H9 (cell line): ENCODE measurements at regions not wholly inside any gene's neighbourhood (a gene's known extent, or its start where the extent isn't known, plus 50 kb on each side); places are given as distances from the start of the nearest gene placed in this dataset.

Experiments
- DNase-seq: peaks from one replicate; pipeline ENCODE4 v3.0.0-alpha.2; 2017
- H2AFZ ChIP-seq: one replicate; pipeline ENCODE4 v1.6.1; 2013; ENCODE audit warnings: mild to moderate bottlenecking, low read length, control low read depth, moderate library complexity
- H2AK5ac ChIP-seq: 2 replicates; pipeline ENCODE4 v1.6.1; 2013; ENCODE audit warnings: low read length, control low read depth, mixed read lengths; ENCODE audit not compliant: insufficient read length
- H2BK120ac ChIP-seq: one replicate; pipeline ENCODE4 v1.6.1; 2013; ENCODE audit warnings: low read depth, mild to moderate bottlenecking, low read length, control low read depth, inconsistent platforms; ENCODE audit not compliant: poor library complexity, severe bottlenecking
- H2BK12ac ChIP-seq: 2 replicates; pipeline ENCODE4 v1.6.1; 2013; ENCODE audit warnings: low read length, control low read depth, mixed read lengths, low read depth; ENCODE audit not compliant: insufficient read length
- H2BK15ac ChIP-seq: 2 replicates; pipeline ENCODE4 v1.6.1; 2013; ENCODE audit warnings: low read depth, low read length, control low read depth
- H2BK20ac ChIP-seq: one replicate; pipeline ENCODE4 v1.6.1; 2013; ENCODE audit warnings: low read depth, mild to moderate bottlenecking, low read length, control low read depth, inconsistent platforms; ENCODE audit not compliant: poor library complexity, severe bottlenecking
- H2BK5ac ChIP-seq: 2 replicates; pipeline ENCODE4 v1.6.1; 2013; ENCODE audit warnings: low read length, control low read depth, mixed read lengths; ENCODE audit not compliant: insufficient read length
- H3K14ac ChIP-seq: 2 replicates; pipeline ENCODE4 v1.6.1; 2013; ENCODE audit warnings: low read length, control low read depth; ENCODE audit not compliant: insufficient read depth
- H3K18ac ChIP-seq: 2 replicates; pipeline ENCODE4 v1.6.1; 2013; ENCODE audit warnings: low read depth, mild to moderate bottlenecking, mixed read lengths, low read length, control low read depth; ENCODE audit not compliant: insufficient read length
- H3K23ac ChIP-seq: 2 replicates; pipeline ENCODE4 v1.6.1; 2013; ENCODE audit warnings: low read length, control low read depth, mixed read lengths, low read depth; ENCODE audit not compliant: insufficient read length
- H3K23me2 ChIP-seq: 2 replicates; pipeline ENCODE4 v1.6.1; 2013; ENCODE audit warnings: low read depth, mild to moderate bottlenecking, mixed read lengths, low read length, control low read depth; ENCODE audit not compliant: insufficient read length, poor library complexity, severe bottlenecking
- H3K27ac ChIP-seq: 2 replicates; pipeline ENCODE4 v1.5.1; 2013; ENCODE audit warnings: low read length, control low read depth, mixed read lengths, low read depth; ENCODE audit not compliant: insufficient read length
- H3K27me3 ChIP-seq: 2 replicates; pipeline ENCODE4 v1.6.1; 2013; ENCODE audit warnings: low read length, control low read depth, inconsistent platforms; ENCODE audit not compliant: insufficient read depth
- H3K4ac ChIP-seq: 2 replicates; pipeline ENCODE4 v1.6.1; 2013; ENCODE audit warnings: low read depth, mild to moderate bottlenecking, control low read depth, inconsistent platforms, low read length, moderate library complexity
- H3K4me1 ChIP-seq: 2 replicates; pipeline ENCODE4 v1.6.1; 2013; ENCODE audit warnings: low read length, control low read depth, inconsistent platforms; ENCODE audit not compliant: insufficient read depth
- H3K4me2 ChIP-seq: 2 replicates; pipeline ENCODE4 v1.6.1; 2013; ENCODE audit warnings: low read length, control low read depth, mixed read lengths; ENCODE audit not compliant: insufficient read length, insufficient read depth
- H3K56ac ChIP-seq: 2 replicates; pipeline ENCODE4 v1.6.1; 2013; ENCODE audit warnings: low read depth, mild to moderate bottlenecking, mixed read lengths, low read length, control low read depth; ENCODE audit not compliant: insufficient read length
- H3K79me1 ChIP-seq: 2 replicates; pipeline ENCODE4 v1.6.1; 2013; ENCODE audit warnings: low read depth, mild to moderate bottlenecking, moderate library complexity, low read length, control low read depth, inconsistent platforms; ENCODE audit not compliant: insufficient read depth, poor library complexity, severe bottlenecking
- H3K79me2 ChIP-seq: 2 replicates; pipeline ENCODE4 v1.6.1; 2013; ENCODE audit warnings: low read length, control low read depth, inconsistent platforms; ENCODE audit not compliant: insufficient read depth
- H3K9ac ChIP-seq: 2 replicates; pipeline ENCODE4 v1.6.1; 2013; ENCODE audit warnings: low read length, control low read depth, mixed read lengths; ENCODE audit not compliant: insufficient read length; ENCODE audit errors: extremely low read depth
- H3K9me3 ChIP-seq: one replicate; pipeline ENCODE4 v1.6.1; 2013; ENCODE audit warnings: low read depth, low read length, inconsistent platforms; ENCODE audit not compliant: control insufficient read depth
- H3T11ph ChIP-seq: one replicate; pipeline ENCODE4 v1.6.1; 2013; ENCODE audit warnings: mild to moderate bottlenecking, low read length, control low read depth, inconsistent platforms
- H4K20me1 ChIP-seq: one replicate; pipeline ENCODE4 v1.6.1; 2013; ENCODE audit not compliant: control insufficient read depth, insufficient read length, insufficient read depth
- H4K5ac ChIP-seq: 2 replicates; pipeline ENCODE4 v1.6.1; 2013; ENCODE audit warnings: low read depth, mild to moderate bottlenecking, mixed read lengths, low read length, control low read depth; ENCODE audit not compliant: insufficient read length
- H4K8ac ChIP-seq: replicated peaks from 2 replicates; pipeline ENCODE4 v1.6.1; 2013; ENCODE audit warnings: low read length, control low read depth, mixed read lengths, low read depth; ENCODE audit not compliant: insufficient read length
- H4K91ac ChIP-seq: 2 replicates; pipeline ENCODE4 v1.6.1; 2013; ENCODE audit warnings: low read depth, mild to moderate bottlenecking, moderate library complexity, mixed read lengths, low read length, control low read depth; ENCODE audit not compliant: insufficient read length
- H3K27ac Mint-ChIP-seq, 3 experiments: 2 replicates in 2 of 3; 3 replicates in 1 of 3; pipeline ENCODE4 v1.8.0; 2020 to 2021; ENCODE audit warnings: mixed read lengths in 3 of 3, mild to moderate bottlenecking in 1 of 3, moderate library complexity in 1 of 3
- H3K27me3 Mint-ChIP-seq: 2 replicates; pipeline ENCODE4 v1.8.0; 2021; ENCODE audit warnings: low read depth, mild to moderate bottlenecking, moderate library complexity, mixed read lengths
- H3K36me3 Mint-ChIP-seq, 3 experiments: 2 replicates in 2 of 3; 3 replicates in 1 of 3; pipeline ENCODE4 v1.8.0; 2020 to 2021; ENCODE audit warnings: low read depth in 3 of 3, mixed read lengths in 3 of 3; ENCODE audit not compliant: insufficient read depth in 1 of 3
- H3K4me1 Mint-ChIP-seq, 2 experiments: 2 replicates each; pipeline ENCODE4 v1.8.0; 2020; ENCODE audit warnings: mixed read lengths in 2 of 2
- H3K4me3 Mint-ChIP-seq, 2 experiments: 2 replicates in 1 of 2; 3 replicates in 1 of 2; pipeline ENCODE4 v1.8.0; 2020 to 2021; ENCODE audit warnings: mild to moderate bottlenecking in 2 of 2, mixed read lengths in 2 of 2, moderate library complexity in 1 of 2
- H3K9me3 Mint-ChIP-seq, 2 experiments: 2 replicates in 1 of 2; 3 replicates in 1 of 2; pipeline ENCODE4 v1.8.0; 2020; ENCODE audit warnings: mild to moderate bottlenecking in 2 of 2, mixed read lengths in 2 of 2, moderate library complexity in 1 of 2
- CTCF ChIP-seq: fragments of 200-600 bp; sonication (generic); conservative IDR thresholded peaks from 3 replicates; pipeline ENCODE4 v1.8.0; 2021; ENCODE audit warnings: antibody characterized with exemption, mild to moderate bottlenecking
- WGBS: extraction: QIAGEN DNeasy Blood & Tissue Kit; methylation state at CpG from one replicate; pipeline ENCODE4 v1.1.7; 2013; ENCODE audit warnings: missing lambda C conversion rate, low lambda C conversion rate, mixed read lengths; ENCODE audit not compliant: insufficient read length; ENCODE audit errors: extremely low coverage; 5-methylcytosine and 5-hydroxymethylcytosine counted together

DNA sequence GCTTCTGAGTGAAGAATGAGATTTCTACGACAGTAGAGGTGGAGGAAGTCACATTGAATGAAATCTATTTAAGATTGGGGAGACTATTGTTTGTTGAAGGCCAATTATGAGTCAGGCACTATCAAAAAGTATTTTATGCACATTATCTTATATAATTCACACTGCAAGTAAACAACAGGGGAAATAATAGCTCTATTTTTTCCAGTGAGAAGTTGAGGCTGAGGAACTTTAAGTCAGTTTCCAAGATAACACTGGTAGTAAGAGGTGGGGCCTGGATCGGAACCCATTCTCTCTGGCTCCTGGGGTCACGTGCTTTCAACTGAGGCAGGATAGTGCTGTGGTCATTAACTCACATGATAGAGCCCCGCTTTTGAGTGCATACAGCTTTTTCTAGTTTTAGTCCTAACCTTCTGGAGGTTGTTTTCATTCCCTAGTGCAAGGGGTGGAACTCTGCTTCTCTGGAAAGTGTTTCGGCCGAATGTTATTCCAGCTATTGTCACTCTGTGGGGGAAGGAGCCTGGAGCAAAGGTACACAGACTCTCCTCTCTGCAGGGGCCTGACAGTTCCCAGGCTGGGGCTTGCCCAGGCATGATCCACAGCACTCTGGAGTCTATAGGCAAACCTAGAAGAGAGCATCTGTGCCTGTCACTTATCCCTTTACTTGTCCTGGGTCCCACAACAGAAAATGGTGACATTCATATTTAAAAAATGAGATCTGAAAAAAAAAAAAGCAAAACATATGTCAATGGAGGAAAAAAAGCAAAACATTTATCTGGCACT, 352.4 kb upstream of the ACTBL2 start:
- DNase-seq, result peak; percentile 80
- no peak overlapping the region for H2AK5ac ChIP-seq
- TF ChIP-seq CTCF, result no peak

More for the DNA sequence above, 352.4 kb upstream of the ACTBL2 start:
- no peak overlapping the region for H3K56ac ChIP-seq
- H3K9me3 Mint-ChIP-seq, result peaks cover 0 to 8% of the 10 kb centered on the region in 2 experiments; a peak in 1 of 5 replicates
- peaks cover 11 to 28% of the 10 kb centered on the region in 2 experiments for H3K4me1 Mint-ChIP-seq
- no peaks in the 10 kb centered on the region for H3K9me3 ChIP-seq
- H3K27ac Mint-ChIP-seq, result peak overlapping the region; percentile 40 to 98 (median 91); a peak in 6 of 7 replicates
- H3K23me2 ChIP-seq, result no peaks in the 10 kb centered on the region
- H3K36me3 Mint-ChIP-seq, result peaks cover 0 to 12% (median 2%) of the 10 kb centered on the region in 3 experiments; a peak in 5 of 7 replicates
- no peak overlapping the region for H4K5ac ChIP-seq
- H3K4me2 ChIP-seq, result no peak overlapping the region
- peak overlapping the region; percentile 92 for H3T11ph ChIP-seq
- 0 out of 2 replicates have a peak overlapping the region, but pooled peaks have one; percentile 67 for H3K14ac ChIP-seq
- H3K4ac ChIP-seq, result no peak overlapping the region; the same call in 1 of the 2 replicates
- no peak overlapping the region for H2BK5ac ChIP-seq
- no peak overlapping the region for H3K4me3 Mint-ChIP-seq
- no peaks in the 10 kb centered on the region for H3K4me1 ChIP-seq
- H4K8ac ChIP-seq, result no peak overlapping the region
- H3K79me1 ChIP-seq, result no peaks in the 10 kb centered on the region
- peak overlapping the region; percentile 36 for H3K27ac ChIP-seq
- no peak overlapping the region for H2BK120ac ChIP-seq
- H2BK15ac ChIP-seq, result no peak overlapping the region
- peak overlapping the region; percentile 72 for H3K18ac ChIP-seq
- no peaks in the 10 kb centered on the region for H3K27me3 ChIP-seq
- no peaks in the 10 kb centered on the region for H4K20me1 ChIP-seq
- peak overlapping the region; percentile 41 for H2AFZ ChIP-seq
- peak overlapping the region; percentile 11 for H2BK20ac ChIP-seq
- no CpG with 5 or more reads among the region's 6 CpGs for WGBS
- no peaks in the 10 kb centered on the region for H3K79me2 ChIP-seq
- no peak overlapping the region for H3K23ac ChIP-seq
- H2BK12ac ChIP-seq, result peak overlapping the region; percentile 65
- no peak overlapping the region for H4K91ac ChIP-seq
- H3K9ac ChIP-seq, result no peak overlapping the region
- H3K27me3 Mint-ChIP-seq, result no peaks in the 10 kb centered on the region; the same call in 1 of the 2 replicates
